B cell (primary cell): ENCODE measurements at regions not wholly inside any gene's neighbourhood (a gene's known extent, or its start where the extent isn't known, plus 50 kb on each side); places are given as distances from the start of the nearest gene placed in this dataset.

Source experiments
- ATAC-seq: fragments of 200-7000 bp; cut with Tn5 transposase; one replicate; pipeline ENCODE4 v1.10.0; 2021; ENCODE audit warnings: low read depth, mild to moderate bottlenecking, moderate number of reproducible peaks, moderate library complexity
- CTCF ChIA-PET: fragments of 350-600 bp; sonication (Branson Sonifier 250); formaldehyde crosslinking; loops from one replicate; lab custom pipeline; 2021; ENCODE audit warnings: antibody characterized with exemption, inconsistent platforms; lab: Charles Lee
- POLR2A ChIA-PET: fragments of 350-600 bp; sonication (Branson Sonifier 250); formaldehyde crosslinking; loops from one replicate; lab custom pipeline; 2021; ENCODE audit warnings: antibody characterized with exemption; lab: Charles Lee
- DNase-seq: peaks from one replicate; pipeline ENCODE4 v3.0.0; 2013
- H2AFZ ChIP-seq: 2 replicates; pipeline ENCODE4 v1.6.1; 2012; ENCODE audit warnings: mild to moderate bottlenecking, low read depth, low read length; ENCODE audit not compliant: insufficient read depth, poor library complexity, severe bottlenecking
- H3K27ac ChIP-seq, 2 donors: 1 replicate in 1 of 2; 2 replicates in 1 of 2; pipeline ENCODE4 v1.5.1; 2012 to 2013; ENCODE audit warnings: low read length in 2 of 2, mild to moderate bottlenecking in 2 of 2, moderate library complexity in 1 of 2
- H3K27me3 ChIP-seq, 4 experiments: fragments of 200-600 bp in 1 of 4; sonication (generic) in 1 of 4; replicated peaks in 1 of 4; 1 replicate in 2 of 4; 2 replicates in 2 of 4; pipeline versions ENCODE4 v1.6.1 to v1.7.0; 2013 to 2016; ENCODE audit warnings: low read length in 3 of 4, mild to moderate bottlenecking in 2 of 4, mixed read lengths in 1 of 4, moderate library complexity in 1 of 4; ENCODE audit not compliant: insufficient read depth in 4 of 4, control insufficient read depth in 3 of 4; ENCODE audit errors: control extremely low read depth in 1 of 4
- H3K36me3 ChIP-seq, 2 experiments: replicated peaks in 1 of 2; 1 replicate in 1 of 2; 2 replicates in 1 of 2; pipeline versions ENCODE4 v1.6.1 to v1.7.1; 2013; ENCODE audit warnings: low read length in 1 of 2; ENCODE audit not compliant: insufficient read depth in 2 of 2, control insufficient read depth in 1 of 2; ENCODE audit errors: control extremely low read depth in 1 of 2, extremely low read depth in 1 of 2
- H3K4me1 ChIP-seq, 2 donors: fragments of 200-600 bp in 1 of 2; sonication (generic) in 1 of 2; 1 replicate in 1 of 2; 2 replicates in 1 of 2; pipeline versions ENCODE4 v1.5.1 to v1.6.1; 2013 to 2017; ENCODE audit warnings: low read length in 2 of 2; ENCODE audit not compliant: control insufficient read depth in 2 of 2, insufficient read depth in 2 of 2
- H3K4me2 ChIP-seq: replicated peaks from 2 replicates; pipeline ENCODE3; 2012; ENCODE audit warnings: mild to moderate bottlenecking, low read depth, low read length; ENCODE audit not compliant: poor library complexity, severe bottlenecking
- H3K4me3 ChIP-seq, 5 experiments: fragments of 200-600 bp in 1 of 5; sonication (generic) in 1 of 5; 1 replicate in 3 of 5; 2 replicates in 2 of 5; pipeline versions ENCODE4 v1.5.1 to v1.7.0; 2011 to 2016; ENCODE audit warnings: low read length in 4 of 5, mild to moderate bottlenecking in 4 of 5, low read depth in 2 of 5, control low read depth in 1 of 5, moderate library complexity in 1 of 5; ENCODE audit not compliant: insufficient read depth in 1 of 5; ENCODE audit errors: control extremely low read depth in 1 of 5, extremely low read depth in 1 of 5
- H3K79me2 ChIP-seq: fragments of 200-600 bp; sonication (generic); one replicate; pipeline ENCODE4 v1.6.0; 2016; ENCODE audit warnings: low read length; ENCODE audit not compliant: control insufficient read depth, insufficient read depth
- H3K9ac ChIP-seq: fragments of 200-600 bp; sonication (generic); 2 replicates; pipeline ENCODE4 v1.6.1; 2017; ENCODE audit warnings: mild to moderate bottlenecking, low read length, moderate library complexity
- H3K9me3 ChIP-seq, 3 donors: one replicate each; pipeline versions ENCODE4 v1.6.1 to v1.7.1; 2013; ENCODE audit warnings: low read length in 2 of 3; ENCODE audit not compliant: control insufficient read depth in 2 of 3, insufficient read depth in 1 of 3; ENCODE audit errors: control extremely low read depth in 1 of 3
- H4K20me1 ChIP-seq: 2 replicates; pipeline ENCODE4 v1.6.0; 2012; ENCODE audit warnings: mild to moderate bottlenecking, low read length; ENCODE audit not compliant: insufficient read depth, control insufficient read depth, poor library complexity, severe bottlenecking
- H3K27ac Mint-ChIP-seq: one replicate; pipeline ENCODE4 v1.8.0; 2021; ENCODE audit warnings: mixed read lengths
- H3K27me3 Mint-ChIP-seq: one replicate; pipeline ENCODE4 v1.8.0; 2021; ENCODE audit warnings: mixed read lengths
- H3K4me1 Mint-ChIP-seq: one replicate; pipeline ENCODE4 v1.8.0; 2021; ENCODE audit warnings: mixed read lengths
- H3K4me3 Mint-ChIP-seq: one replicate; pipeline ENCODE4 v1.8.0; 2021; ENCODE audit warnings: mixed read lengths
- H3K9me3 Mint-ChIP-seq: one replicate; pipeline ENCODE4 v1.8.0; 2022; ENCODE audit warnings: mixed read lengths; ENCODE audit not compliant: insufficient read depth
- EZH2 ChIP-seq: IDR thresholded peaks from 2 replicates; pipeline ENCODE4 v1.6.1; 2012; ENCODE audit warnings: borderline replicate concordance, low read depth, mild to moderate bottlenecking, moderate library complexity, low read length; ENCODE audit not compliant: insufficient read depth, poor library complexity, severe bottlenecking
- WGBS: methylation state at CpG from one replicate; pipeline ENCODE4 v1.1.5; 2013; ENCODE audit warnings: missing lambda C conversion rate; ENCODE audit not compliant: insufficient coverage; 5-methylcytosine and 5-hydroxymethylcytosine counted together
- intact Hi-C: fragments of 100-400 bp; cut with micrococcal nuclease; formaldehyde crosslinking; loops from one replicate; pipeline ENCODE4 v1.10.0; 2022
- TF ChIP-seq, protein P1 (sequence below): fragments of 200-600 bp; IDR thresholded peaks from one replicate; pipeline ENCODE4 v1.8.0; 2022; ENCODE audit warnings: antibody characterized with exemption, mild to moderate bottlenecking

DNA sequence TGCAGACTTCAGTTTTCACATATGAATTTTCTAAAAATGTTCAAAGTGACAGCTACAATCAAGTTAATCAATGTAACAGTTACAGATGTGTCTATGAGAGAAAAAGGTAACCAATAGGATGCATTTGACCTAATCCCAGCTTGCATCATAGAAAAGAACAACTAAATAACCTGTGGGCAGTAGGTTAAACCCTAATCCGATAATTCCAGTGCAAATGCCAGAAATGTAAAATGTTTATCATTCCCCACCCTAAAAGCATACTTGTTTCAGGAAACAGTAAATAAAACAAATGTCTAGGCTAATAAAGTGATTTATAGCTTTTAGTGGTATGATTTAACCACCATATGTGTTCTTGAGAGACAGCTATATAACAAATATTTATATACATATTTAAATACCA lies 592.6 kb downstream of the PRELID2 start:
- no peak overlapping the region for H3K27ac Mint-ChIP-seq
- no peak for DNase-seq

DNA sequence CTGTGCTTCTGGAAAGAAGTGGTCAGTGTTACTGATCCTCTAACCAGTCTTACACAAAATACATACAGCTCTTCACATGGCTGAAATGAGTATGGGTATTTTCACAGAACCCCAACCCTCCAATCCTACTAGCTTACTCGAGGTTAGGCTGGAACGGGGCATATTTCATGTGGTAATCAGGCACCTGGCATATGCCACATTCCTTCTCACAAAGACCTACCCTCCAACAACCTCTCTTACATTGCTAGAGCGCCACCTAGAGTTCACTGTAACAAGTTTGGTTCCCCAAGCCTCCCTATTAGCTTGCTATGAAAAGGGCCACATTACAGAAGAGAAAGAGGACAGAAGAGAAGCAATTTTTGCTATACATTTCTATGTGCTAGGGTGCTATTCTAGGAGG lies 597.3 kb downstream of the PRELID2 start:
- Mint-ChIP-seq H3K27me3 (no peaks in the 10 kb centered on the region), H3K9me3 (no peaks in the 10 kb centered on the region), H3K4me1 (no peaks in the 10 kb centered on the region), H3K4me3 (no peak overlapping the region), H3K27ac (no peak overlapping the region)
- Histone ChIP-seq H3K36me3 (no peaks in the 10 kb centered on the region), H3K4me1 (no peaks in the 10 kb centered on the region), H3K27ac (no peak overlapping the region), H3K4me3 (no peak overlapping the region), H2AFZ (no peak overlapping the region), H3K9ac (no peak overlapping the region), H4K20me1 (no peaks in the 10 kb centered on the region), H3K27me3 (no peaks in the 10 kb centered on the region), H3K4me2 (no peak overlapping the region), H3K79me2 (no peaks in the 10 kb centered on the region), H3K9me3 (no peaks in the 10 kb centered on the region)
- no CpG with 5 or more reads among the region's 3 CpGs for WGBS
- intact Hi-C loops = no loop called here
- no peak for ATAC-seq
- DNase-seq = peak; percentile 10
- ChIA-PET CTCF (no interaction called here), POLR2A (no interaction called here)
- TF ChIP-seq EZH2 = no peak
- TF ChIP-seq, protein P1, sequence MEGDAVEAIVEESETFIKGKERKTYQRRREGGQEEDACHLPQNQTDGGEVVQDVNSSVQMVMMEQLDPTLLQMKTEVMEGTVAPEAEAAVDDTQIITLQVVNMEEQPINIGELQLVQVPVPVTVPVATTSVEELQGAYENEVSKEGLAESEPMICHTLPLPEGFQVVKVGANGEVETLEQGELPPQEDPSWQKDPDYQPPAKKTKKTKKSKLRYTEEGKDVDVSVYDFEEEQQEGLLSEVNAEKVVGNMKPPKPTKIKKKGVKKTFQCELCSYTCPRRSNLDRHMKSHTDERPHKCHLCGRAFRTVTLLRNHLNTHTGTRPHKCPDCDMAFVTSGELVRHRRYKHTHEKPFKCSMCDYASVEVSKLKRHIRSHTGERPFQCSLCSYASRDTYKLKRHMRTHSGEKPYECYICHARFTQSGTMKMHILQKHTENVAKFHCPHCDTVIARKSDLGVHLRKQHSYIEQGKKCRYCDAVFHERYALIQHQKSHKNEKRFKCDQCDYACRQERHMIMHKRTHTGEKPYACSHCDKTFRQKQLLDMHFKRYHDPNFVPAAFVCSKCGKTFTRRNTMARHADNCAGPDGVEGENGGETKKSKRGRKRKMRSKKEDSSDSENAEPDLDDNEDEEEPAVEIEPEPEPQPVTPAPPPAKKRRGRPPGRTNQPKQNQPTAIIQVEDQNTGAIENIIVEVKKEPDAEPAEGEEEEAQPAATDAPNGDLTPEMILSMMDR = no peak

More for the DNA sequence above, 592.6 kb downstream of the PRELID2 start:
- ATAC-seq = no peak
- Histone ChIP-seq H4K20me1 (no peaks in the 10 kb centered on the region), H3K9ac (no peak overlapping the region), H3K4me3 (no peak overlapping the region), H2AFZ (no peak overlapping the region), H3K4me2 (no peak overlapping the region), H3K36me3 (no peaks in the 10 kb centered on the region), H3K79me2 (no peaks in the 10 kb centered on the region), H3K9me3 (no peaks in the 10 kb centered on the region), H3K4me1 (no peaks in the 10 kb centered on the region), H3K27me3 (no peaks in the 10 kb centered on the region), H3K27ac (no peak overlapping the region)
- intact Hi-C loops = no loop called here
- Mint-ChIP-seq H3K9me3 (no peaks in the 10 kb centered on the region), H3K4me1 (no peaks in the 10 kb centered on the region), H3K27me3 (no peaks in the 10 kb centered on the region), H3K4me3 (no peak overlapping the region)
- ChIA-PET CTCF (no interaction called here), POLR2A (no interaction called here)
- TF ChIP-seq EZH2 = no peak
- WGBS = no CpG with 5 or more reads among the region's 1 CpG
